ENCODE measurements at regions not wholly inside any gene's neighbourhood (a gene's known extent, or its start where the extent isn't known, plus 50 kb on each side); places are given as distances from the start of the nearest gene placed in this dataset.

- TF ChIP-seq EZH2 (IDR thresholded peaks at IDR 0.05) (no peak), POLR2AphosphoS5 (IDR thresholded peaks at IDR 0.05; ENCODE audit: borderline replicate concordance, low read depth, low read length) (no peak), FOXP2 (optimal IDR thresholded peaks at IDR 0.05; ENCODE audit: control extremely low read depth, extremely low read length, insufficient read depth) (no peak)
These were observed 251.3 kb upstream of the GBE1 start for GRCh38 chr3:82012775-82013174.

All from SK-N-MC (cell line).